HG03469 (cell line): ENCODE measurements at regions not wholly inside any gene's neighbourhood (a gene's known extent, or its start where the extent isn't known, plus 50 kb on each side); places are given as distances from the start of the nearest gene placed in this dataset.

Experiments used
- ATAC-seq: cut with Tn5 transposase; IDR thresholded peaks from one replicate; pipeline ENCODE4 v1.9.1; 2021; ENCODE audit warnings: mild to moderate bottlenecking, moderate library complexity, moderate number of reproducible peaks; ENCODE audit not compliant: unreplicated experiment

DNA sequence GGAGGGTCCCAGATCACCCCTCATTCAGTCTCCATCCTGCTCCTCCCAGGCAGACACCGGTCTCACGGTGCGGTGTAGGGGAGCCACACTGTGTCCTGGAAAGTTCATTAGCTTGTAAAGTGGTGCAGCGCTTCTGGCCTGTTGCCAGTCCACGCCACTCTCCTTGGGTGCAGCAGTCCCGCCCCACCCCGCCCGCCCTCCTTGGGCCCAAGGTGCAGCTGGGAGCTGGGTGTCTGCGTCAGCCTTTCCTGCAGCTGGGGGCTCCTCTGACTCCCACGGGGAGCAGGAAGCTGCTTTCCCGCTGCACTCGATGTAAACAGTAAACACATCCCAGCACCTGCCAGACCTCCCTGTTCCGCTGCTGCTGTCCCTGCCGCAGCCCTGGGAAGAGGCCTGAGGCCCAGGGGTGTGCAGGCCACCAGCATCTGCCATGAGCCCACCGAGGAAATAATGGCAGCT, 53.8 kb upstream of the ASB18 start:
- no peak for ATAC-seq

DNA sequence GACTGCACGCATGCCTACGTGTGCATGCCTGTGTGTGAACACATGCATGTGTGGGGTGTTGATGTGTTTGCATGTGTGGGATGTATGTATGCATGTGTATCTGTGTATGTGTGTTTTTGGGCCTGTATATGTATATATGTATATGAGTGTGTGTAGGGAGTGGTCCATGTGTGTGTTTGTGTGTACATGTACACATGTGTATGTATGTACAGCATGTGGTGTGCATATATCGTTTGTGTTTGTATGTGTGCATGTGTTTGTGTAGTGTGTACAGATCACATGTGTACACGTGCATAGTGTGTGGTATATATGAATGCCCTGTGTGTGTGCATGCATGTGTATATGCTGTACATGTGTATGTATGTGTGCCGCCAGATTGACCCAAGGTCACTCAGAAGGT, 54.2 kb upstream of the ASB18 start:
- ATAC-seq: no peak

DNA sequence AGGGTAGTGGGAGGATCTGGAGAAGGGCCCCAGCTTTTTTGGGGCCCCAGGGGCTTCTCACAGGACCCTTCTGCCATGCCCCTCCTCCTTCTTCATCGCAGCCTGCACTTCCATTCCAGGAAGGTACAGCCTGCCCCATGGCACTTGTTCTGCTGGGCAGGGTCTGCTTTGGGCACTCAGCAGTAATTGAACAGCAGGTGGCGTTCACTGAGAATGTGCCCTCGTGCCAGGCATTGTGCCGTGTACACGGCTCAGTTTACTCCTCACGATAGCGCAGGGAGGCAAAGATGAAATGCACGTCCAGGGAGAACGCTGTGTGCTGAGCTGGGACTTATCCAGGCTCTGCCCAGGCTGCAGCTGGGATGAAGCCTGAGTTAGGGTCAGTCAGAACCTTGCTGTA, 54.8 kb upstream of the ASB18 start:
- no peak for ATAC-seq

DNA sequence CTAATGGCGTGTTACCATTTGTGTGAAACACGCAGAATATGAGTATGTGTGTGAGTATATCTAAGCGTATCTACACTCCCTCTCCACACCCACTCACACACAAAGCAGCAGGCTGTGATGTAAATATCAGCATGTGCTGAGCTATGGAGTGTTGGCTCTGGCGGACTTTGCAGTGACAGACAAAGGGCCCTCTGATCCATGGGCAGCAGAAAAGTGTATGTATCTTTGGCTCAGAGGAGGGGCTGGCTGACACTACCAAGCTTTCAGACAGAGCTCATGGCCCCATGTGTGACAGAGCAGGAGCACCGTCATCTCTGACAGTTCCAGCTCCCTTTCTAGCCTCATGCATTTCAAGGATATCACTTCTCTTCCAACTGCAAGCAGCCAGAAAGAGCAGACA, 57.2 kb upstream of the ASB18 start:
- ATAC-seq: no peak

DNA sequence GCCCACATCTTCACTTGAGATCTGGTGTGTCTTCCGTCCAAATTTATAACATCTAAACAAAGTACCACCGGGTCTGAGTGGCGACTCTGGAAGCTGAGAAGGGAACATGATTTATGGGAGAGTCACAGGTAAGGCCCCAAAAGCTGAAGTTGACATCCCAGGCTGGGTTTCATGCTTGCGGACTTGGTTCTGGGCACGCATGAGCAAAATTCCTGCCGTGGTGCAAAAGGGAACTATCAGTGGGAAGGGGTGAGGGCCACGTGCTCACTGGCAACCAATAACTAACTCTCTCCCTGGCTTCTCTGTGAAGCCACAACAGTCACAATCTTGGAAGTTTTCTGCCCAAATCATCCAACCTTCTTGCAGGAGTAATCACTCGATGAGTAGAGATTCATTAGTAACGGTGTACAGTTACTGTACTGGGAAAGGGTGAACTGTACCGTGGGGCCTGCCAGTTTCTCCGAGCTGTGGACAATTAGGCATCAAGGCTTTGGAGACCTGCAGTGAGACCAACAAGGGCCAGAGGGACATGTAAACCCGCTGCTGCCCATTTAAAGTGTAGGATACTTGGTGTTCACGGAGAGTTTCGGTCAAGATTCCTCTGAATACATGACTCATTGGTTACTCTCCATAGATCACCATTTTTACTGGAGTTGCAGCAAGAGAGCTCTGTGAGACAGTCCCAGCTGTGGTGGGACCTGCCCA, 69.4 kb upstream of the ASB18 start:
- no peak for ATAC-seq

DNA sequence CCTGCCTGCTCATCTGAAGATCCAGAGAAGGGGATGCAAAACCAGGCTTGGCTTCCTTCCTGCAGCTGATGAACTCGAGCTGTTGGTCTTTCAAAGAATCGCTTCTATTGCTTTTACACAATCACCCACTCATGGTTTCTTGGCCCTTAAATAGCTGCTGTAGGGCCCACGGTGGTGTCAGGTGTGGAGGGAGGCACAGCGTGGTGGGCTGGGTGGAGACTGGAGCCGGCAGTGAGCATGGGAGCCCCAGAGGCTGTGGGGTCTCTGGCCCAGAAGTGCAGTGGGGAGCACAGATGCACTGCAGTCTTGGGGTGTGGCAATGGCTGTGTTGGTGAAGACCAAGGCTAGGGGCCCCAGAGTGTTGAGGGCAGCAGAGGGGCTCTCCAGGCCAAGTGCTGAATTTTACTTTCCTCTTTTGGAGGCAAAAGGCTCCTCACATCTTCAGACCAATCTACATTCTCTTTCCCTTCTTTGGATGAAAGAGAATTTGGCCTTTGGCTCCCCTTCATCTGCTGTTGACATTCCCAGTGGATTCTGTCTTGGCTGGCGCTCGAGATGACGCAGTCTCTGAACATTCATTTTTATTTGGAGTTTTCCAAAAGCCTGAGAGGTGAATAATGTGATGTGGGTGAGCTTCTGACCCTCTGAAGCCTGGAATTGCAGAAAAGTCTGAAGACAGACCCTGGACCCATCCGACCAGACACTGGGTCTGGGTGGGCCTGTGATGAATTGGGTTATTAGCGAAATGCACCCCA, 70.1 kb upstream of the ASB18 start:
- no peak for ATAC-seq

DNA sequence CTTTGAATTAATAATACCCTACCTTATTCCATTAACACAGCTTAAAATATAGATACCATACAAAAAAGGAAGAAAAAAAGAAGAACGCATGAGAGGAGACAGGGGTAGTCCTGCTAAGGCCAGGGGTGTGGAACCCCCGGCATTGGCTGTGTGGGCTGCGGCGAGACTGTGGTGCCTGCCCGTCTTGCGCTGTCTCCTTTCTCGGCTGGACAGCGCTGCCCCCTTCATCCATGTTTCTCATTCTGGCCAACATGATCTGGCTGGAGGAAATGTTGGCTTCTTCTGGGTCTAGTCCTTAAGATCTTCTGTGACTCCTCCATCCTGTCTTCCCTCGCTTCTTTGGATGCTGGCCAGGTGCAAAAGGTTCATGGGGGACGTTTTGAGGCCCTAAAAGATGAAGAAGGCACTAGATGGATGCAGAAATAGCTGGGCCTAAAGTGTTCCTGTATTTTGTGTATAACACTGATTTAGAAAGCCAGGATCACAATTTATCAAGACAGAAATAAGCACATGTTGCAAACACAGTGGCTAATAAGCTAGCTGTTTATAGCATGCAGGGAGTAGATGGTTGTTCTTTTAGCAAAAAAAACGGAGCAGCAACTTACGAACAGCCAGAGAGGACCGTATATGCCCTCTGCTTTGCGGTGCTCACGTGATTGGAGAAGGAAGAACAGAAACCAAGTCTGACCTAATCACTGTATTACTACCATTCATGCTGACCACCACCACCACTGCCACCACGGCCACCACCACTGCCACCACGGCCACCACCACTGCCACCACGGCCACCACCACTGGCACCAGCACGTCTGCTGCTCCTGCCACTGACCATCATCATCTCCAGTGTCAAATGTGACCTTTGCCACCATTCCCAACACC, 71.7 kb upstream of the ASB18 start:
- no peak for ATAC-seq

DNA sequence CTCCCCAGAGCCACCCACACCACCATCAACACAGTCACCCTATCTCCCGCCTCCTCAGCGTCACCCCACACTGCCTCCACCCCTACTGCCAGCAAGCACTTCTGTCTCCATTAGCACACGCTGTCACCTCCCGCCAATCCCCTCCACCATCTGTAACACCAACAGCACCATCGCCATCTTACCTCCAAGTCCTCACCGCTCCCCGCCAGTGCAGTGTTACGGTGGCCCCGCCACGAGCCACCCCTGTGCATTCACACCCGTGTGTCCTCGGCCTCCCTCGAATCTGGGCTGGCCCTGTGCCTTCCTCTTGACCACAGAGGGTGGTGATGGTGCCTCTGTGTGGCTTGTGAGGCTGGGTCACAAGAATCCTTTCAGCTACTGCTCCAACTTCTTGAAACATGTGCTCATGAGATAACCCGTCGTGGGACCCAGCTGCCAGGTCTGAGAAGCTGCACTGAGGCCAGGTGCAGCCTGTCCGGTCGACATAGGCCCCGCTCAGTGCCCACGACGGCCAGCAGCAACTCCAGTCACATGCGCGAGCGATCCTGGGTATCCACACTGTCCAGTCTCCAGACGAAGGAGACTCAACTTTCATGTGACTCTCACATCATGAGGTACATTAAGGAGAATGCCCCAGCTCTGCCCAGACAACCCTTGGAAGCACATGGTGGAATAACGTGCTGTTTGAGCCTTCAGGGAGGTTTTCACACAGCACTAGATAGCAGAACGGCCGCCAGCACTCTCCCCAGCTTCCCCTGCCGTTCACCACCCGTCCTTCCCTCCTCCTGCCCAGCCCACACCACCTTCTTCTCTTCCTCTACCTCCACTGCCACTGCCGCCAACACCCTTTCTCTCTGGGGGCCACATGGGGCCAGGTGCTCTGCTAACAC, 72.6 kb upstream of the ASB18 start:
- ATAC-seq: no peak

DNA sequence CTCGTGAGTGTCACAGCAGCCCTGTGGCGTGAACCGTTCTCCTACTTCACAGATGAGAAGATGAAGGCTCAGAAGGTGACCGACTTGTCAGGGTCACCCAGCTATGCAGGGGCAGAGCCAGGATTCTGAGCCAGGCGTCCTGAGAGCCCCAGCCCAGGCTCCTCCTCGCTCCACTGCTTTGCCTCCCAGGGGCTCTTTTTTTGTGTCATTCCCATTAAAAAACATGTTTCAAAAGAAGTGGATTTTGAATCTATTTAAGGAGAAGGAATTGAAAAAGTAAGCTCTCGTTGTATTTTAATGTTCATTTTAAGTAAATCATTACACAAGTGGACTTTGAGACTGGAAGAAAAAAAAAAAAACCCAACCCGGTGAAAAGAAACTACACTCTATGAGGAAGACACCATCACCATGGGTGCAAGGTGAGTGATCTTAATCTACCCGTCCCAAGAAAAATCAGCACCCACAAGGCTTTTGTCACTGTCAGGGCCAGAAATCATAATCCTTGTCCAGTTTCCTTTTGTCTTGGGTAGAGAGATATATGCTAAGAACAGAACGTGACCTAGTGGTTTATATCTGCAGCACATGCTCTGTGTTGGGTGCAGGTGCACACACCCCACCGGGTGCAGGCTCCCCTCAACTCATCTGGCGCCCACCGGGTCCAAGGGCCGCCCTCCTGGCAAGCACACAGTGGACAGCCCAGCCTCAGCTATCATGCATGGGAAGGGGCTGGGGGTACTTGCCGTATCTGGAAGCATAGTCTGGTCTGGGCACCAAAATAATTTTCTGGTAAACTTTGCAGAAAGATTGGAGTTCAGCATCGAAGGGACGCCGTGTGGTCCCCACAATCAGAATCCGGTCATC, 73.5 kb upstream of the ASB18 start:
- ATAC-seq: no peak

DNA sequence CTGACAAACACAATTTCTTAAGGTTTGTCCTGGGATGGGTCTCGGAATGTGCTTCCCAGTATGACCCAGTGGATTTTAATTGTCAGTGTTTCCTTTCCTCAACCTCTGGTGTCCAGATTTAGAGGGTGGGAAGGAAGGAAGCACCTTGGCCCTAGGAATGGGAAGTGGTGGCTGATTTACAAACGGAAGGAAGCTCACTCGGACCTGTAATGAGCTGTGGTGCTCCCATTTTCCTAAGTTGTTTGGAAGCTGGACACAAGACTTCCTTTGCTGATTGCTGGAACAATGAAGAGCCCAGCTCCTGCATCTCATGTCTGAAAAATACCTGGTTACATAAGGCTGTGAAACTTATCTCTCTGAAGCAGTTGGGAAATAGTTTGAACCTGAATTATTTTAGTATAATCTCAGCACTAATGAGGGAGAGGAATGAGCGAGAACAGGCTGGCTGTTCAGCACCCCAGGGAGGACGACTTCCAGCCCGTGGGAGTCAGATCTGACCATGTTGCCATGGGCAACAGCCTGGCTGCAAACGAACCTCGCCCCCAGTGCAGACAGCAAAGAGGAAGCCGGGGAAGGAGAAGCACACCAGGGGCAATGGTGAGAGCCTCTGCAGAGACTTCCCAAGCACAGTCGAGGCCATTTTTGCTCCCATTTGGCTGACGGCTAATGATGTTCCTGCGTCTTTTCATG, 74.4 kb upstream of the ASB18 start:
- no peak for ATAC-seq

DNA sequence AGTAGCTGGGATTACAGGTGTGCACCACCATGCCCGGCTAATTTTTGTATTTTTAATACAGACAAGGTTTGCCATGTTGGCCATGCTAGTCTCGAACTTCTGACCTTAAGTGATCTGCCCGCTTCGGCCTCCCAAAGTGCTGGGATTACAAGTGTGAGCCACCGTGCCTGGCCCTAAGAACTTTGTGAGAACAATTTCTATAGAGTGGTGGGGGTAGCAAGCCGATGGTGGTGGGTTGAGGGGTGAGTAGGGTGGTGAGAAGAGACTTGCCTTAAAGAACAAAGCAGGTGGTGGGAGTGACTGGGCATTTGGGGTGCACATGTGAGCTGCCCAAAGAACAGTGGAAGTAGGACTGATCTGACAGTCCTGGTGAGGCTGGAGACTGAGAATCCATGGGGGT, 76.0 kb upstream of the ASB18 start:
- no peak for ATAC-seq

DNA sequence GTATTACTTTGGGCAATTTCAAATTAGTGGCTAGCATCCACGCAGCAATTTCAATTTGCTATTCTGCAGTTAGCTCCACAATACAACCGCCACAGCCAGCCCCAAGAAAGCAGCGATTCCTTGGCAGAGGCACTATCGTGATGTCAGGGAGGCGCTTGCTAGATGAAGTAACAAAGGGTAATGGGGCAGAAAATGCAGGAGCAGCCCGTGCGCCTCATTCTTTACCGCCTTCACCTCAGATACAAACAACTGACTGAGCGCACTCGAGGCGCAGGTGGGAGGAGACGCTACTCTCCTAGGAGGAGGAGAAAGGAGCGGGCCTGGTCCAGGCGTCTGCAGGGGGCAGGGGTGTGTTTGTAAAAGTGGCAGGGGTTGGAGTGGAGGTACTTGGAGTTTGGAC, 76.9 kb upstream of the ASB18 start:
- ATAC-seq: no peak

DNA sequence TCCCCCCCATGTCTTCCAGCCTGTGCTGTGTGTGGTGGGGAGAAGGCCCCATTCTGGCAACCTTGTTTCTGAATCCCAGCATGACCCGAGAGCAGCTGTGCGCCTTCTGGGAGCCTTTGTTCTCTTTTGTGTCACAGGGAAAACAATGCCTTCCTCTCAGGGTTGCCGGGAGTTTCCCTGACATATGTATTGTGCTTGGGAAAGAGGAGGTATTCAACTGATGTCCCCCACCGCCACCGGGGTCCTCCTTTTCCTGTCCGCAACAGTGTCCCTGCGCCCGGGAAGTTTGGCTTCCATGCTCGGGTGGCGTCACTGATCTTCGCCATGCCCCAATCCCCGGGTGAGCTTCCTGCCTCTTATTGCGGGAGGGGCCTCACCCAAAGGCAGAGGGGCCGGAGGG, 77.5 kb upstream of the ASB18 start:
- no peak for ATAC-seq

DNA sequence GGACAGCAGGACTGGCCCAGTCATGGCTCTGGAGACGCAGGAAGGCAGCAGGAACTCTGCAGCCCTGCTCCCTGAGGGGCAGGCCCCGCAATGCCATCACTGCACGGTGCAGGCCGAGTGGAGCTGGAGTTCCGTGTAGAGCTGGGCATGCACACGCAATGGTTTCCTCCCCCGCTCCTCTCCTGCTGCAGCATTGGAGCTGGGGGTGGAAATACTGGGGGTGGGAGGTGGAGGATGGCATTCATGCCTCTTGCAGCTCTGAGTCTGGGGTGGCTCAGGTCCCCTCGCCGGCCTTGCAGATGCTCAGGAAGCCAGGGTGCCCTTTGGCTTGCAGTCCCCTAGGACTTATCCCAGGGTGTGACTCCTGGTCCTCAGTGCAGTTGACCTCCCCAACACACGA, 78.3 kb upstream of the ASB18 start:
- ATAC-seq: no peak

DNA sequence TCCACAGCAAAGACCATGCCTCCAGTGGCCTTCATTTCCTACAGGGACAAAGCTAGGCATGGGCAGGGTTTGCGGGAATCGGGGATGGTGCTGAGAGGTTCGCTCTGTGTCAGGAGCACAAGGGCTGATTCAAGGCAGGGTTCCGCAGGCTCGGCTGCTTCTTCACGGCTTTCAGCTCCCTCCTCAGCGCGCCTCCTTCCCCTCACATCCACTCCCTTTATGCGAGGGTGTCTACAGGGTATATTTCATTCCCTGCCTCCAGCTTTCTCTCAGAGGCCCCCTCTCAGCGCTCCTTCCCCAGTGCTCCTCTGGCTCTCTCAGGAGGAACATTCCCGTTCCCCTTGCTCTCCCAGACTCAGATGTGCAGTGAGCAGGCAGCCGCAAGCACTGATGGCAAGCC, 78.7 kb upstream of the ASB18 start:
- no peak for ATAC-seq

DNA sequence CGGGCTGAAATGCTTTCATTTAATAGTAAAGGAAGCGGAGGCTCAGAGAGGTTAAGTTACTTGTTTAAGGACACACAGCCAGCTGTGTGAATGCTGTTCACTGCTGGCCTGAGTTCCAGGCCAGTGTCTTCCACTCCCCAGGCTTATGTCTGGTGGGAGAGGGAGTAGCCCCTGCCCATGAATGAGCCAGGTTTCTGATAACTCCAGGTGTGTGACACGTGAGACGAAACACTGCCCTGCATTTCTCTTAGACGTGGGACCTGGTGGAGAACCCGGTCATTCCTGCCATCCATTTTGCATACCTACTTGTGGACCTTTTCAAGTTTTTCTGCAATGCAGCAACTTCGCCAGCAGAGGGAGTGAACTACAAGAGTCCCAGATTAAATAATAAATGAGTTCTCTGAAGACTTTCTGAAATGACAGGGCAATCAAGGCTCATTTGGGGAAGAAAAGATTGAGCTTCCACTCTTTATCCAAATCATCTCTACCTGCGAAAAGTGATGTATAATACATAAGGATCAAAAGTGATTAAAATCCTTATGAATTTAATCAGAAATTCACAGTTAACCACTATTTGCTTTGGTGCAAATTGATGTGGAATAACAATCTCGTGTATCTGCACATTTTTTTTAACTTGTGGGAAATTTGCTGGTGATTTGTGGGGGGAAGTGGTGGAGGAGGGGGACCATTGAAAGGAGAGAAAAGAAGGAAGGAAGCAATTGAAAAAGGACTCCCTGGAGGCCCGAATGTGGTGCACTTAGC, 79.4 kb upstream of the ASB18 start:
- ATAC-seq: no peak

DNA sequence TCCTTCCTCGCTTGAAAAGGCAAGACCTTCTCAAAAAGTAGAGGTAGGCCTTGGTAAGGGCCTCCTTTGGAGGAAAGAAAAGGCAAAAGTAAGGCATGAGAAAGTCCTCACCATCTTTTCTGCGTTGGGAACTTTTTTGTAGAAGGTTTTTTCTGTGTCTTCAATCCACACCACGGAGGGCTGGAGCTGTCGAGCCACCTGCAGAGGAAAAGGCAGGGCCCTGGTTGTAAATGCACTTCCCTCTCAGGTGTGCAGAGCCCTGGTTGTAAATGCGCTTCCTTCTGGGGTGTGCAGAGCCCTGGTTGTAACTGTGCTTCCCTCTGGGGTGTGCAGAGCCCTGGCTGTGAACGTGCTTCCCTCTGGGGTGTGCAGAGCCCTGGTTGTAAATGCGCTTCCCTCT, 80.2 kb upstream of the ASB18 start:
- ATAC-seq: no peak

DNA sequence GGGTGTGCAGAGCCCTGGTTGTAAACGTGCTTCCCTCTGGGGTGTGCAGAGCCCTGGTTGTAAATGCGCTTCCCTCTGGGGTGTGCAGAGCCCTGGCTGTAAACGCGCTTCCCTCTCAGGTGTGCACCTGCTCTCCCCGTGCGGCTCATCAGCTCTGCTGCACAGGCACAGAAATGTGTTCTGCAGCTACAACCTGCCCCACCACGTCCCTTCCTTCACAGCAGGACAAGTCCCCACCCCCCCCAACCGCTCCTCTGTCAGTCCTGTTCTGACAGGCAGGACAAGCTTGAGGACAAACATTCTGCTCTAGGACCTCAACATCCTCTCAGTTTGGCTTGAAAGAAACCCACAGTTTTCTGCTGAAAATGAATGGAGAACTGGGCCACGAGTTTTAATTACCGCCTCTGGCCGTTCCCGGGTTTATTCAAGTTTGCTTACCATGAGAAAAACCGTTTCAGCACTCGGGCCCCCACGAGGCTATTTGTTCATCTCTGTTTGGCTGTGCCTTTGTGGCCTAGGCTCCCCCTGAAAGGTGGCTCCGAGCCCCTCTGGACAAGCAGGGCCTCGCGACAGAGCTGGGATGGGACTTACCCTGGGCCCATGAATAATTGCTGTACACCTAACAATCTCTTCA, 81.0 kb upstream of the ASB18 start:
- ATAC-seq: no peak
